Neutrophil (primary cell): ENCODE measurements at regions not wholly inside any gene's neighbourhood (a gene's known extent, or its start where the extent isn't known, plus 50 kb on each side); places are given as distances from the start of the nearest gene placed in this dataset.
A peak's percentile ranks its signal among the peaks of the same experiment; 100 is the strongest.

Experiments used
- H3K27ac ChIP-seq: fragments of 200-600 bp; sonication (generic); 2 replicates; pipeline ENCODE4 v1.5.1; 2016; ENCODE audit warnings: mild to moderate bottlenecking, moderate library complexity
- H3K27me3 ChIP-seq: fragments of 200-600 bp; sonication (generic); 2 replicates; pipeline ENCODE4 v1.6.0; 2016; ENCODE audit warnings: mild to moderate bottlenecking
- H3K36me3 ChIP-seq: fragments of 200-600 bp; sonication (generic); 2 replicates; pipeline ENCODE4 v1.5.1; 2017
- H3K4me1 ChIP-seq, 2 experiments: fragments of 200-600 bp in 1 of 2; sonication (generic) in 1 of 2; 1 replicate in 1 of 2; 2 replicates in 1 of 2; pipeline versions ENCODE4 v1.5.1 to v1.6.1; 2013 to 2016; ENCODE audit warnings: low read depth in 1 of 2, low read length in 1 of 2, mild to moderate bottlenecking in 1 of 2, moderate library complexity in 1 of 2; ENCODE audit not compliant: control insufficient read depth in 1 of 2, insufficient read depth in 1 of 2
- H3K4me3 ChIP-seq, 2 experiments: fragments of 200-600 bp in 1 of 2; sonication (generic) in 1 of 2; 1 replicate in 1 of 2; 2 replicates in 1 of 2; pipeline ENCODE4 v1.5.1; 2013 to 2016; ENCODE audit warnings: low read depth in 1 of 2, low read length in 1 of 2, mild to moderate bottlenecking in 1 of 2, moderate library complexity in 1 of 2
- H3K9me3 ChIP-seq: fragments of 200-600 bp; sonication (generic); 2 replicates; pipeline ENCODE4 v1.5.1; 2016
- TF ChIP-seq, protein P1 (sequence below): fragments of 200-600 bp; sonication (generic); IDR thresholded peaks from 2 replicates; pipeline ENCODE4 v1.5.1; 2016; ENCODE audit warnings: antibody characterized with exemption

DNA sequence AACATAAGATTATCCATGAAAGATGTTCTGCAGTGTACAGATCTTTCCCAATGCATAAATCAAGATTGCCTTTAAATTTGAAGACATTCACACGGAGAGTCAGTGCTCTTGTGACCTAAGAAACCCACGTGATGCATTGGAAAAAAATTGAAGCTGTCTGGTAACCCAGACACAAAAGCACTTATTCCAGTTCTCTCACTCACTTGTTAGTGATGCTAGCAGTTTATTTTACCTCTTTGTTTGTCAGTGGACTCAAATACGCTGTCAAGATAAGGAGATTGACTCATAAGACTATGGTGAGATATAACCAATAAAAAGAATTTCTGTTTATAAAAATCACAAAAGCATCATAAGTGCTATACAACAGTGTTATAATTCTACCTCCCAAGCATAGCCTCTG, 245.8 kb upstream of the SMIM31 start:
- H3K4me1 ChIP-seq = peaks cover 38 to 44% of the 10 kb centered on the region in 2 experiments

DNA sequence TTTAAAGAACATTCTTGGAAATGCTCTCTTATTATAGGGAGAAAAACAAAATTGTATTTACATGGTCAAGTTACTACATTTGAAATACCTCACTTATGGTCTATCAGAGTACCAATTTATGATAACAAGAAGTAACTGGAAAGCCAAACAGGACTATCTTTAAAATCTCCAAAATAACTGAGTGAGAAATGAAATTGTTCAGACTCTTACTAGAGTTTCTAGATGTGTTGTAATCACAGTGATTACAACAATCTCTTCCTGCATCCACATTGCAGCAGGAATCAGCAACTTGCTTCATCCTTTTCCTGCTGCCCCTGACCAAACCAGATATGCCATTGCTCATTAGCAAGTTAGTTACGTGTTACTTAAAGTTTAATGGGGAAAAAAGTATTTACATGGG, 245.2 kb upstream of the SMIM31 start:
- Histone ChIP-seq H3K36me3 (no peaks in the 10 kb centered on the region), H3K9me3 (no peaks in the 10 kb centered on the region), H3K27ac (peak overlapping the region; percentile 42), H3K4me3 (no peak overlapping the region), H3K4me1 (peaks cover 38 to 44% of the 10 kb centered on the region in 2 experiments), H3K27me3 (no peaks in the 10 kb centered on the region)
- TF ChIP-seq, protein P1, sequence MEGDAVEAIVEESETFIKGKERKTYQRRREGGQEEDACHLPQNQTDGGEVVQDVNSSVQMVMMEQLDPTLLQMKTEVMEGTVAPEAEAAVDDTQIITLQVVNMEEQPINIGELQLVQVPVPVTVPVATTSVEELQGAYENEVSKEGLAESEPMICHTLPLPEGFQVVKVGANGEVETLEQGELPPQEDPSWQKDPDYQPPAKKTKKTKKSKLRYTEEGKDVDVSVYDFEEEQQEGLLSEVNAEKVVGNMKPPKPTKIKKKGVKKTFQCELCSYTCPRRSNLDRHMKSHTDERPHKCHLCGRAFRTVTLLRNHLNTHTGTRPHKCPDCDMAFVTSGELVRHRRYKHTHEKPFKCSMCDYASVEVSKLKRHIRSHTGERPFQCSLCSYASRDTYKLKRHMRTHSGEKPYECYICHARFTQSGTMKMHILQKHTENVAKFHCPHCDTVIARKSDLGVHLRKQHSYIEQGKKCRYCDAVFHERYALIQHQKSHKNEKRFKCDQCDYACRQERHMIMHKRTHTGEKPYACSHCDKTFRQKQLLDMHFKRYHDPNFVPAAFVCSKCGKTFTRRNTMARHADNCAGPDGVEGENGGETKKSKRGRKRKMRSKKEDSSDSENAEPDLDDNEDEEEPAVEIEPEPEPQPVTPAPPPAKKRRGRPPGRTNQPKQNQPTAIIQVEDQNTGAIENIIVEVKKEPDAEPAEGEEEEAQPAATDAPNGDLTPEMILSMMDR = no peak

More for the DNA sequence above, 245.8 kb upstream of the SMIM31 start:
- Histone ChIP-seq H3K9me3 (no peaks in the 10 kb centered on the region), H3K27me3 (no peaks in the 10 kb centered on the region), H3K27ac (no peak overlapping the region), H3K36me3 (no peaks in the 10 kb centered on the region), H3K4me3 (no peak overlapping the region)
- TF ChIP-seq, protein P1 = no peak

DNA sequence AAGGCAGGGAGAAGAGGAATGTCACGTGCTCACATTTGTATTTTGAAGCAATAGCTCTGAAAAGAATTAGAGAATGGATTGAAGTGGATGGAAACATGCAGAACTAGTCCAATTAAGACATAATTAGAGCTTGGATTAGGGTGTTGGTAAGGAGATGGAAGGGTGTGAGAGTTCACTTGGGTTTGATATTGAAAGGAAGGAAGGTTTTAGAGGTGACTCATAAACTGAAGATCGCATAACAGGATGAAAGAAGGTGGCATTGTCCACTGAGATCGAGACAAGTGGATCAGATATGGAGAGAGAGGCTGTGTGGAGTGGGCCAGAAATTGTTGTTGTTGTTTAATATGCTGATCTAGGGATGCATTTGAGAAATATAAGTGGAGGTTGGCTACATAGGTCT, 244.0 kb upstream of the SMIM31 start:
- H3K36me3 ChIP-seq = no peaks in the 10 kb centered on the region
- H3K27me3 ChIP-seq = no peaks in the 10 kb centered on the region
- H3K4me3 ChIP-seq = no peak overlapping the region
- H3K27ac ChIP-seq = peak overlapping the region; percentile 18
- TF ChIP-seq, protein P1 = no peak
- H3K9me3 ChIP-seq = no peaks in the 10 kb centered on the region
- peaks cover 38 to 44% of the 10 kb centered on the region in 2 experiments for H3K4me1 ChIP-seq

DNA sequence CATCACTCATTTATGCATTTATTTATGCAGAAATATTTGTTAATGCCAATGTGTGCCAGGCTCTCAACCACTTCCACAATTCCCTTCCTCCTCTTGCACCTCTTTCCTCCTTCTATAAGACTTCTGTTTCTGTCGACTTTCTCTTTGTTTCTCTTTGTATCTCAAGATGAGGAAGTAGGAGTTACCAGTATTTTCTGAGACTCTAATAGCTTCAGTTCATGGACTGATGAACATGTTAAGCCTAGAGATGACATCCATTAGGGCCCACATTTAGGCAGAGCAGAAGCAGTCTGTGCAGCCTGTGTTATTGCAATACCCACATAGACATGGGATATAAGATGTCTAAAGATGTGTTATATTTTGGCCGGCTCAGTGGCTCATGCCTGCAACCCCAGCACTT, 241.8 kb upstream of the SMIM31 start:
- Histone ChIP-seq H3K27me3 (no peaks in the 10 kb centered on the region), H3K9me3 (no peaks in the 10 kb centered on the region), H3K4me3 (no peak overlapping the region), H3K36me3 (no peaks in the 10 kb centered on the region), H3K27ac (peak overlapping the region; percentile 63), H3K4me1 (peaks cover 38 to 44% of the 10 kb centered on the region in 2 experiments)
- TF ChIP-seq, protein P1 = no peak

DNA sequence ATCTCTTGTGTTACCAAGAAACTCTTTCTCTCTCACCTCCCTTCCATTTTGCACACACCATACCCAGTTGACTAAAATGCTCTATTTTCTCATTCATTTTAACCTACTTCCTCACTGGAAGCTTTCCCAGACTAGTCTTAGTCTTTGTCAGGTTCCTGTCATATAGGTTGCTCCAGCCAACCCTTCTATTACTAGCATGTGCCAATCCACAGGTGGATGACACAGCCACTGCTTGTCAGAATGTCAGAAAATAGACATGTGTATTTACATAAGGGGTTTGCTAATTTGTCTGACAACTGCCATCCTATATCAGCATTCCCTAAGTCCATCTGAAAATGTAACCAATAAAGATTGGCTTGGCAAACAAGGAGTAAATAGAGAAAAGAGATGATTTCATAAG, 239.2 kb upstream of the SMIM31 start:
- Histone ChIP-seq H3K4me1 (peaks cover 18 to 23% of the 10 kb centered on the region in 2 experiments), H3K4me3 (no peak overlapping the region), H3K27me3 (no peaks in the 10 kb centered on the region), H3K36me3 (no peaks in the 10 kb centered on the region), H3K9me3 (no peaks in the 10 kb centered on the region), H3K27ac (no peak overlapping the region)
- TF ChIP-seq, protein P1 = no peak

DNA sequence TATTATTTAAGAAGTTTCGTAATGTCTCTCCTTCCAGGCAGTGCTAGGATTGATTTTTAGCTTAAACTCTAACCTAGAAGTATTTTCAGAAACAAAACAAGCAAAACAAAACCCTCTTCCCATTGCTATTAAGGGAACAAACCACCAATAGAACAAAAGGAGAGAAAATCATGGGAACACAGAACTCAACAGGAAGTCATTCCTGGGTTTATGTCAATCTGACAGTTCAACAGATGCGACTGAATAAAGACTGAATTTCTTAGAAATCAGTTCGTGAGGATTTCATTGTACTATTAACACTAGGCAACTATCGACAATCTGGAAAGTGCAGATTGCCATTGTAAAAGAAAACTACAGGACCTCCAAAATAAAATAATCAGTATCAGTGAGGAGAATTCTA, 229.1 kb upstream of the SMIM31 start:
- Histone ChIP-seq H3K27me3 (no peaks in the 10 kb centered on the region), H3K27ac (no peak overlapping the region), H3K9me3 (no peaks in the 10 kb centered on the region), H3K4me3 (no peak overlapping the region), H3K36me3 (no peaks in the 10 kb centered on the region), H3K4me1 (no peaks in the 10 kb centered on the region)
- TF ChIP-seq, protein P1 = no peak
